HepG2 (cell line): ENCODE measurements at regions not wholly inside any gene's neighbourhood (a gene's known extent, or its start where the extent isn't known, plus 50 kb on each side); places are given as distances from the start of the nearest gene placed in this dataset.

Source experiments
- ATAC-seq: fragments of 200-7000 bp; cut with Tn5 transposase; 3 replicates; pipeline ENCODE4 v1.9.1; 2020; ENCODE audit warnings: mild to moderate bottlenecking, moderate library complexity
- BruUV-seq: library from RNA; stranded (reverse); fragments of 400-500 nt; replicated peaks from 2 replicates; lab custom pipeline; 2021; lab: Mats Ljungman, UMichigan
- CTCF ChIA-PET: fragments of 300-600 bp; formaldehyde crosslinking; extraction: SDS; loops from one replicate; lab custom pipeline; 2021; ENCODE audit warnings: low total read pairs, inconsistent platforms, low intra/inter-chr PET ratio; lab: Yijun Ruan, JAX
- POLR2A ChIA-PET: fragments of 350-600 bp; sonication (Branson Sonifier 250); formaldehyde crosslinking; loops from one replicate; lab custom pipeline; 2020; ENCODE audit warnings: antibody characterized with exemption, inconsistent platforms; lab: Yijun Ruan, JAX
- DNase-seq: peaks from one replicate; pipeline ENCODE4 v3.0.0-alpha.2; 2015; ENCODE audit warnings: low spot score
- FAIRE-seq: peaks from 3 replicates; lab custom pipeline; 2011; peaks lifted over from hg19 to GRCh38; lab: Jason Lieb, UNC
- H2AFZ ChIP-seq: one replicate; pipeline ENCODE4 v1.6.1; 2011; ENCODE audit warnings: low read length, inconsistent platforms
- H3K27ac ChIP-seq: fragments of 300-600 bp; 3 replicates; pipeline ENCODE4 v1.8.0; 2011; ENCODE audit warnings: mixed run types, mild to moderate bottlenecking, mixed read lengths, low read length, inconsistent platforms; ENCODE audit not compliant: insufficient read depth; ENCODE audit errors: extremely low read length
- H3K27me3 ChIP-seq, 2 experiments: fragments of 200-600 bp in 1 of 2; 2 replicates in 1 of 2; 3 replicates in 1 of 2; pipeline versions ENCODE4 v1.6.0 to v1.8.0; 2011; ENCODE audit warnings: low read length in 2 of 2, mild to moderate bottlenecking in 2 of 2, moderate library complexity in 2 of 2, inconsistent platforms in 1 of 2; ENCODE audit not compliant: insufficient read depth in 2 of 2, control insufficient read depth in 1 of 2
- H3K36me3 ChIP-seq, 2 experiments: fragments of 200-600 bp in 1 of 2; replicated peaks in 1 of 2; 2 replicates in 1 of 2; 3 replicates in 1 of 2; pipeline versions ENCODE4 v1.5.1 to v1.8.0; 2011; ENCODE audit warnings: low read length in 2 of 2, inconsistent platforms in 1 of 2; ENCODE audit not compliant: insufficient read depth in 2 of 2, control insufficient read depth in 1 of 2
- H3K4me1 ChIP-seq: 2 replicates; pipeline ENCODE4 v1.5.1; 2012; ENCODE audit warnings: low read length, inconsistent platforms; ENCODE audit not compliant: insufficient read depth
- H3K4me2 ChIP-seq: 2 replicates; pipeline ENCODE4 v1.6.0; 2011; ENCODE audit warnings: low read depth, low read length, inconsistent platforms
- H3K4me3 ChIP-seq, 3 experiments: fragments of 200-600 bp in 1 of 3; sonication (generic), shearing (Covaris generic) in 1 of 3; replicated peaks in 1 of 3; 2 replicates each; pipeline ENCODE4 v1.5.1; 2011 to 2016; ENCODE audit warnings: low read length in 3 of 3, inconsistent platforms in 2 of 3, low read depth in 2 of 3, mild to moderate bottlenecking in 2 of 3, control low read depth in 1 of 3, mixed read lengths in 1 of 3; ENCODE audit not compliant: insufficient read depth in 1 of 3
- H3K79me2 ChIP-seq: one replicate; pipeline ENCODE4 v1.6.1; 2011; ENCODE audit warnings: low read length, inconsistent platforms; ENCODE audit not compliant: insufficient read depth
- H3K9ac ChIP-seq: 2 replicates; pipeline ENCODE4 v1.6.0; 2011; ENCODE audit warnings: mild to moderate bottlenecking, low read depth, low read length, inconsistent platforms; ENCODE audit not compliant: insufficient read depth
- H3K9me3 ChIP-seq: 2 replicates; pipeline ENCODE4 v1.5.1; 2012; ENCODE audit warnings: mild to moderate bottlenecking, low read length
- H4K20me1 ChIP-seq: 2 replicates; pipeline ENCODE4 v1.6.0; 2011; ENCODE audit warnings: inconsistent platforms, mild to moderate bottlenecking, low read length, moderate library complexity; ENCODE audit not compliant: insufficient read depth
- CBX5 ChIP-seq: sonication (generic); formaldehyde crosslinking; IDR thresholded peaks from 2 replicates; pipeline ENCODE4 v1.4.0; 2020; ENCODE audit warnings: missing genetic modification reagents, borderline replicate concordance
- HNRNPK ChIP-seq: fragments of 200-400 bp; formaldehyde crosslinking; IDR thresholded peaks from 2 replicates; pipeline ENCODE4 v1.6.1; 2018; ENCODE audit warnings: low read length, low read depth, moderate library complexity, mild to moderate bottlenecking; ENCODE audit not compliant: poor library complexity, severe bottlenecking
- NFE2L2 ChIP-seq: fragments of 150-350 bp; IDR thresholded peaks from 2 replicates; pipeline ENCODE4 v1.6.1; 2014; ENCODE audit warnings: low read length
- NFKBIZ ChIP-seq: IDR thresholded peaks from 2 replicates; pipeline ENCODE4 v1.6.1; 2018; ENCODE audit warnings: missing genetic modification reagents, missing compliant biosample characterization
- POLR2AphosphoS5 ChIP-seq: IDR thresholded peaks from 2 replicates; pipeline ENCODE4 v1.6.1; 2012; ENCODE audit warnings: low read depth, low read length
- SMAD9 ChIP-seq: sonication (generic); formaldehyde crosslinking; IDR thresholded peaks from 2 replicates; pipeline ENCODE4 v1.5.1; 2020; ENCODE audit warnings: mild to moderate bottlenecking, missing genetic modification reagents
- ZBTB10 ChIP-seq: sonication (generic); formaldehyde crosslinking; IDR thresholded peaks from 2 replicates; pipeline ENCODE4 v1.4.0; 2020; ENCODE audit warnings: missing genetic modification reagents, borderline replicate concordance
- ZNF747 ChIP-seq: sonication (generic); formaldehyde crosslinking; IDR thresholded peaks from 2 replicates; pipeline ENCODE4 v1.8.1; 2023; ENCODE audit warnings: missing genetic modification reagents, mild to moderate bottlenecking, borderline replicate concordance
- ZNF788 ChIP-seq: sonication (generic); formaldehyde crosslinking; IDR thresholded peaks from 2 replicates; pipeline ENCODE4 v1.5.0; 2020; ENCODE audit warnings: mild to moderate bottlenecking, missing genetic modification reagents, borderline replicate concordance
- ZSCAN29 ChIP-seq: sonication (generic); formaldehyde crosslinking; conservative IDR thresholded peaks from 2 replicates; pipeline ENCODE4 v1.4.0; 2020; ENCODE audit warnings: mild to moderate bottlenecking, missing genetic modification reagents
- ZSCAN9 ChIP-seq: IDR thresholded peaks from 2 replicates; pipeline ENCODE4 v1.6.1; 2016; ENCODE audit warnings: borderline replicate concordance
- WGBS: methylation state at CpG from one replicate; pipeline ENCODE4 v1.1.6; 2017; ENCODE audit warnings: low lambda C conversion rate; 5-methylcytosine and 5-hydroxymethylcytosine counted together
- in situ Hi-C: cut with HindIII; loops from 2 replicates; pipeline ENCODE4 v1.10.0; 2017; ENCODE audit warnings: low pct_unique_long_range_greater_than_20kb; ENCODE audit not compliant: extremely low pct_ligation_motif_present
- intact Hi-C: fragments of 100-400 bp; cut with micrococcal nuclease; formaldehyde crosslinking; loops from one replicate; pipeline ENCODE4 v1.10.0; 2022; ENCODE audit not compliant: unreplicated experiment
- TF ChIP-seq, protein P1 (sequence below), 2 experiments: IDR thresholded peaks; 2 replicates each; pipeline ENCODE4 v1.6.1; 2011 to 2012; ENCODE audit warnings: low read length in 2 of 2, borderline replicate concordance in 1 of 2, low read depth in 1 of 2, mild to moderate bottlenecking in 1 of 2, moderate library complexity in 1 of 2
- TF ChIP-seq, protein P2 (sequence below): sonication (generic); formaldehyde crosslinking; conservative IDR thresholded peaks from 2 replicates; pipeline ENCODE4 v1.8.0; 2022; ENCODE audit warnings: missing genetic modification reagents

GRCh38 chr14:55944757-55945156 lies 173.5 kb upstream of the PELI2 start:
- H3K36me3 ChIP-seq = no peaks in the 10 kb centered on the region
- no peak for TF ChIP-seq POLR2AphosphoS5
- no peak for TF ChIP-seq HNRNPK
- no peak for TF ChIP-seq SMAD9 (CRISPR knock-in tag)
- TF ChIP-seq, protein P1, sequence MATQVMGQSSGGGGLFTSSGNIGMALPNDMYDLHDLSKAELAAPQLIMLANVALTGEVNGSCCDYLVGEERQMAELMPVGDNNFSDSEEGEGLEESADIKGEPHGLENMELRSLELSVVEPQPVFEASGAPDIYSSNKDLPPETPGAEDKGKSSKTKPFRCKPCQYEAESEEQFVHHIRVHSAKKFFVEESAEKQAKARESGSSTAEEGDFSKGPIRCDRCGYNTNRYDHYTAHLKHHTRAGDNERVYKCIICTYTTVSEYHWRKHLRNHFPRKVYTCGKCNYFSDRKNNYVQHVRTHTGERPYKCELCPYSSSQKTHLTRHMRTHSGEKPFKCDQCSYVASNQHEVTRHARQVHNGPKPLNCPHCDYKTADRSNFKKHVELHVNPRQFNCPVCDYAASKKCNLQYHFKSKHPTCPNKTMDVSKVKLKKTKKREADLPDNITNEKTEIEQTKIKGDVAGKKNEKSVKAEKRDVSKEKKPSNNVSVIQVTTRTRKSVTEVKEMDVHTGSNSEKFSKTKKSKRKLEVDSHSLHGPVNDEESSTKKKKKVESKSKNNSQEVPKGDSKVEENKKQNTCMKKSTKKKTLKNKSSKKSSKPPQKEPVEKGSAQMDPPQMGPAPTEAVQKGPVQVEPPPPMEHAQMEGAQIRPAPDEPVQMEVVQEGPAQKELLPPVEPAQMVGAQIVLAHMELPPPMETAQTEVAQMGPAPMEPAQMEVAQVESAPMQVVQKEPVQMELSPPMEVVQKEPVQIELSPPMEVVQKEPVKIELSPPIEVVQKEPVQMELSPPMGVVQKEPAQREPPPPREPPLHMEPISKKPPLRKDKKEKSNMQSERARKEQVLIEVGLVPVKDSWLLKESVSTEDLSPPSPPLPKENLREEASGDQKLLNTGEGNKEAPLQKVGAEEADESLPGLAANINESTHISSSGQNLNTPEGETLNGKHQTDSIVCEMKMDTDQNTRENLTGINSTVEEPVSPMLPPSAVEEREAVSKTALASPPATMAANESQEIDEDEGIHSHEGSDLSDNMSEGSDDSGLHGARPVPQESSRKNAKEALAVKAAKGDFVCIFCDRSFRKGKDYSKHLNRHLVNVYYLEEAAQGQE (IDR thresholded peaks at IDR 0.05; ENCODE audit: borderline replicate concordance in 1 of 2, low read depth in 1 of 2, low read length in 2 of 2) = no peak
- no peak for TF ChIP-seq ZBTB10 (CRISPR knock-in tag)
- no peak for TF ChIP-seq NFE2L2
- no peak for TF ChIP-seq ZSCAN9
- TF ChIP-seq NFKBIZ (CRISPR knock-in tag) = no peak
- TF ChIP-seq, protein P2, sequence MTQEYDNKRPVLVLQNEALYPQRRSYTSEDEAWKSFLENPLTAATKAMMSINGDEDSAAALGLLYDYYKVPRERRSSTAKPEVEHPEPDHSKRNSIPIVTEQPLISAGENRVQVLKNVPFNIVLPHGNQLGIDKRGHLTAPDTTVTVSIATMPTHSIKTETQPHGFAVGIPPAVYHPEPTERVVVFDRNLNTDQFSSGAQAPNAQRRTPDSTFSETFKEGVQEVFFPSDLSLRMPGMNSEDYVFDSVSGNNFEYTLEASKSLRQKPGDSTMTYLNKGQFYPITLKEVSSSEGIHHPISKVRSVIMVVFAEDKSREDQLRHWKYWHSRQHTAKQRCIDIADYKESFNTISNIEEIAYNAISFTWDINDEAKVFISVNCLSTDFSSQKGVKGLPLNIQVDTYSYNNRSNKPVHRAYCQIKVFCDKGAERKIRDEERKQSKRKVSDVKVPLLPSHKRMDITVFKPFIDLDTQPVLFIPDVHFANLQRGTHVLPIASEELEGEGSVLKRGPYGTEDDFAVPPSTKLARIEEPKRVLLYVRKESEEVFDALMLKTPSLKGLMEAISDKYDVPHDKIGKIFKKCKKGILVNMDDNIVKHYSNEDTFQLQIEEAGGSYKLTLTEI = no peak
- TF ChIP-seq ZNF788 (CRISPR knock-in tag) = no peak
- TF ChIP-seq CBX5 (CRISPR knock-in tag) = no peak
- TF ChIP-seq ZSCAN29 (CRISPR knock-in tag) = no peak
- TF ChIP-seq ZNF747 (CRISPR knock-in tag) = no peak
- TF ChIP-seq, all 625 proteins: peak for 0
- Histone ChIP-seq H3K27me3 (no peaks in the 10 kb centered on the region), H4K20me1 (no peaks in the 10 kb centered on the region), H3K4me2 (no peak overlapping the region), H3K4me3 (no peak overlapping the region), H3K9me3 (no peaks in the 10 kb centered on the region), H3K4me1 (no peaks in the 10 kb centered on the region), H3K79me2 (no peaks in the 10 kb centered on the region), H3K27ac (no peak overlapping the region), H3K9ac (no peak overlapping the region), H2AFZ (no peak overlapping the region)
- in situ Hi-C loops = no loop called here
- FAIRE-seq (no peak), ATAC-seq (no peak), DNase-seq (no peak)
- CTCF ChIA-PET = no interaction called here
- intact Hi-C loops = no loop called here
- WGBS = 4% methylated on average over 3 of the region's 3 CpGs
- no TSS peak for BruUV-seq
- POLR2A ChIA-PET = no interaction called here
